ENCODE measurements at regions not wholly inside any gene's neighbourhood (a gene's known extent, or its start where the extent isn't known, plus 50 kb on each side); places are given as distances from the start of the nearest gene placed in this dataset.

DNA sequence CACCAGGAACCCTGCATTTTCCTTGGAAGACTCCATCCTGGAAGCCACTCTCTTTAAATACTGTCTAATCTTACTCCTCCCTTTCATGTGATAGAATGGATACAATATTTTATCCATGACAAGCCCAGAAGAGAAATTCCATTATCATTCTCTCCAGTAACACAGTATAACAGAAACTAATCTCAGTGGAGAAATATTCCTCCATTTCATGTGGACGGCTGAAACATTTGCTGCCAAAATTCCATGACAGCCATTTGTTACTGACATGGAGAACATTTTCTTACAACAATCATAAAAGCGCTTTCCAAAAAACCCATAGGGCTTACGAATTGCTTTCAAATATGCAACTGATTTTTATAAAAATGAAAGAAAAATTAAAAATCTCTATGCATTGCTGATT, 392.8 kb upstream of the KLF6 start:
- Histone ChIP-seq H3K23ac (ENCODE audit: insufficient read length, low read depth, low read length) (no peak overlapping the region), H3K79me1 (ENCODE audit: insufficient read depth, low read depth, low read length, poor library complexity, severe bottlenecking) (no peaks in the 10 kb centered on the region), H3T11ph (ENCODE audit: low read length) (no peak overlapping the region), H3K27me3 (ENCODE audit: insufficient read depth, low read length) (no peaks in the 10 kb centered on the region), H3K14ac (ENCODE audit: insufficient read depth, low read length) (no peak overlapping the region), H3K18ac (ENCODE audit: insufficient read length, low read depth, low read length) (no peak overlapping the region), H3K4me1 (ENCODE audit: insufficient read depth, low read length) (no peaks in the 10 kb centered on the region), H3K23me2 (ENCODE audit: insufficient read length, low read depth, low read length, poor library complexity, severe bottlenecking) (no peaks in the 10 kb centered on the region), H4K20me1 (ENCODE audit: control insufficient read depth, insufficient read depth, insufficient read length) (no peaks in the 10 kb centered on the region), H4K91ac (ENCODE audit: insufficient read length, low read depth, low read length) (no peak overlapping the region), H3K9ac (ENCODE audit: extremely low read depth, insufficient read length, low read length) (no peak overlapping the region), H2BK12ac (ENCODE audit: insufficient read length, low read depth, low read length) (no peak overlapping the region), H2BK20ac (ENCODE audit: low read depth, low read length, poor library complexity, severe bottlenecking) (no peak overlapping the region), H2BK5ac (ENCODE audit: insufficient read length, low read length) (no peak overlapping the region), H4K5ac (ENCODE audit: insufficient read length, low read depth, low read length) (no peak overlapping the region), H2BK120ac (ENCODE audit: low read depth, low read length, poor library complexity, severe bottlenecking) (no peak overlapping the region), H3K9me3 (ENCODE audit: control insufficient read depth, low read depth, low read length) (no peaks in the 10 kb centered on the region), H2BK15ac (ENCODE audit: low read depth, low read length) (no peak overlapping the region), H4K8ac (replicated peaks; ENCODE audit: insufficient read length, low read depth, low read length) (no peak overlapping the region), H3K4me2 (ENCODE audit: insufficient read depth, insufficient read length, low read length) (no peak overlapping the region), H3K27ac (ENCODE audit: insufficient read length, low read depth, low read length) (no peak overlapping the region), H3K79me2 (ENCODE audit: insufficient read depth, low read length) (no peaks in the 10 kb centered on the region), H3K56ac (ENCODE audit: insufficient read length, low read depth, low read length) (no peak overlapping the region), H2AK5ac (ENCODE audit: insufficient read length, low read length) (no peak overlapping the region), H2AFZ (ENCODE audit: low read length) (no peak overlapping the region), H3K4ac (ENCODE audit: low read depth, low read length) (no peak overlapping the region)
- WGBS (ENCODE audit: extremely low coverage, insufficient read length, low lambda C conversion rate), result no CpG with 5 or more reads among the region's 3 CpGs
- DNase-seq, result no peak
- 0 out of 5 replicates have a peak, but pooled peaks cover 0 to 4% of the 10 kb centered on the region in 2 experiments for H3K9me3 Mint-ChIP-seq
- peaks cover 0 to 4% of the 10 kb centered on the region in 2 experiments; a peak in 1 of 4 replicates for H3K4me1 Mint-ChIP-seq
- H3K27me3 Mint-ChIP-seq (ENCODE audit: low read depth), result no peaks in the 10 kb centered on the region
- peaks cover 0 to 4% (median 0%) of the 10 kb centered on the region in 3 experiments; a peak in 1 of 7 replicates for H3K36me3 Mint-ChIP-seq (ENCODE audit: insufficient read depth in 1 of 3, low read depth in 3 of 3)
- H3K4me3 Mint-ChIP-seq, result no peak overlapping the region
- no peak overlapping the region for H3K27ac Mint-ChIP-seq
- TF ChIP-seq, protein P1, sequence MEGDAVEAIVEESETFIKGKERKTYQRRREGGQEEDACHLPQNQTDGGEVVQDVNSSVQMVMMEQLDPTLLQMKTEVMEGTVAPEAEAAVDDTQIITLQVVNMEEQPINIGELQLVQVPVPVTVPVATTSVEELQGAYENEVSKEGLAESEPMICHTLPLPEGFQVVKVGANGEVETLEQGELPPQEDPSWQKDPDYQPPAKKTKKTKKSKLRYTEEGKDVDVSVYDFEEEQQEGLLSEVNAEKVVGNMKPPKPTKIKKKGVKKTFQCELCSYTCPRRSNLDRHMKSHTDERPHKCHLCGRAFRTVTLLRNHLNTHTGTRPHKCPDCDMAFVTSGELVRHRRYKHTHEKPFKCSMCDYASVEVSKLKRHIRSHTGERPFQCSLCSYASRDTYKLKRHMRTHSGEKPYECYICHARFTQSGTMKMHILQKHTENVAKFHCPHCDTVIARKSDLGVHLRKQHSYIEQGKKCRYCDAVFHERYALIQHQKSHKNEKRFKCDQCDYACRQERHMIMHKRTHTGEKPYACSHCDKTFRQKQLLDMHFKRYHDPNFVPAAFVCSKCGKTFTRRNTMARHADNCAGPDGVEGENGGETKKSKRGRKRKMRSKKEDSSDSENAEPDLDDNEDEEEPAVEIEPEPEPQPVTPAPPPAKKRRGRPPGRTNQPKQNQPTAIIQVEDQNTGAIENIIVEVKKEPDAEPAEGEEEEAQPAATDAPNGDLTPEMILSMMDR (conservative IDR thresholded peaks at IDR 0.05), result no peak
